ENCODE measurements at regions not wholly inside any gene's neighbourhood (a gene's known extent, or its start where the extent isn't known, plus 50 kb on each side); places are given as distances from the start of the nearest gene placed in this dataset.

DNA sequence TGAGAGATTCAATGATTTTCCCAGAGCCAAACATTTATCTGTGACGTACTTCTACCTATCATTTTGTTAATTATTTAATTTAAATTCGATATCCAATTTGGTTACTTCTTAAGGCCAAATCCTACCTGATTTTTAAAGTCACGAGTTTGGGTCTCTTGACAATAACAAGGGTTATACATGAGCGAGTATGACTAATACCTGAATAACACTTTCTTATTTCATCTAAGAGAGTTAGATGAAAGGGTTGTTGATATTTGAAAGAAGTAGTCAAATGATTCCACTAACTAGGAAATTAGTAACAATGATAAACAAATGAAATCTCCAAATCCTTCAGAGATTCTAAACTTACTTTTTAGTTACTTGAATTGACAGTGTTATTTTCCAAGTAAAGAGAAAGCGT is 1086.9 kb downstream of the XPNPEP1 start:
- ATAC-seq (no peak), DNase-seq (no peak)
- Mint-ChIP-seq H3K4me3 (no peak overlapping the region), H3K36me3 (ENCODE audit: low read depth) (no peaks in the 10 kb centered on the region), H3K27me3 (no peaks in the 10 kb centered on the region), H3K9me3 (peaks cover 4% of the 10 kb centered on the region), H3K4me1 (no peaks in the 10 kb centered on the region), H3K27ac (no peak overlapping the region)

DNA sequence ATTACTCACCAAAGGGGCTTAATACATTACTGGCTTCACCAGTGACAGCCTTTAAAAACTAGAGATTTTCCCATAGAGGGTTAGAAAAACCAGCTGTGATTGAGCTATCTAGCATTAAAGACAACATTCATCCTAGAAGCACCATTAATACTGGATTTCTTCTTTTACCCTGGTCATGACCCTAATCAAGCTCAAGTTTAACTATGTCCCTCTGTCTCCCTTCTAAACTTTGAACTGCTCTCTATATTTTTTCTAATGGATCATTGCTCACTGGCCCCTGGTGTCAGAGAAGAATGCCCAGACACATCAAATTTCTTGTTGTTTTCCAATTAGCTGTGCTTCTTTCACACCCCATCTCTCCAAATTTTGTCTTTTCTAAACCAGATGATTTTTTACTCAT is 1101.3 kb downstream of the XPNPEP1 start:
- Mint-ChIP-seq H3K27me3 (no peaks in the 10 kb centered on the region), H3K4me1 (no peaks in the 10 kb centered on the region), H3K36me3 (ENCODE audit: low read depth) (no peaks in the 10 kb centered on the region), H3K9me3 (no peaks in the 10 kb centered on the region), H3K27ac (no peak overlapping the region), H3K4me3 (no peak overlapping the region)
- no peak for ATAC-seq
- no peak for DNase-seq

DNA sequence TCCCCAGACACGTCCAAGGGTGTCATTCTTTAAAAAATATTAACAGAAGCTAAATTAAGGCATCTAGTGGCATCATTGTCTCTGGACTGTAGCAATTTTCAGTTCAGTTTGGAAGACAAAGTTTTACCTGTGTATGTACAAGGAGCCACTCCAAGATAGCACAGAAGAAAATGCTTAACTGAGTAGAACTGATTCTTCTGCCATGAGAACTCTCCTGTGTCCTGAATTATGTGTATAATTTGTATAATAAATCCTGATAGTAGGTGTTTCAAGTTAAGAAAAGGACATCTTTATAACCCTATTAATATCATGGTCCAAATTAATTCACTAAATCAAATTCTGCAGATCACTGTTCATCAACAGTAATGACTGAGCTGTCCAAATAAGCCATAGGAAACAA is 1104.0 kb downstream of the XPNPEP1 start:
- H3K4me1 Mint-ChIP-seq: no peaks in the 10 kb centered on the region
- DNase-seq (no peak), ATAC-seq (no peak)
- no peaks in the 10 kb centered on the region for H3K36me3 Mint-ChIP-seq (ENCODE audit: low read depth)
- H3K27ac Mint-ChIP-seq: no peak overlapping the region
- H3K4me3 Mint-ChIP-seq: no peak overlapping the region
- peaks cover 10% of the 10 kb centered on the region for H3K9me3 Mint-ChIP-seq
- H3K27me3 Mint-ChIP-seq: no peaks in the 10 kb centered on the region

DNA sequence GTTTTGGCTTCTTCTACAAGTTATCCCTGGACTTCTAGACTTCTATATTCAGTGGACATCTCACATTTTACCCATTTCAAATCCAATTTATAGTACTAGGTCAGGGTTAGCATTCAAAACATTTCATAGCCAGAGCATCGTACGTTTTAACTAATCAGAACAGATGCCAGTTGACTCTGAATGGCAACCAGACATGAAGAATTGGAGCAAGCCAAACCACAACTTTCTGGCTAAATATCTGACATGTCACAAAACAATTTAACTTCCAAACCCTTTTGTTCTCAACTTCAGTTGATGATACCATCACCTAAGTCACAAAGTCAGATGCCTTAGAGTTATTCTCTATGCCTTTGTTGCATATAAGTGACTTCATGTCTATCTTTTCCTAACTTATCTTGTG is 1105.7 kb downstream of the XPNPEP1 start:
- no peak for DNase-seq
- Mint-ChIP-seq H3K4me1 (no peaks in the 10 kb centered on the region), H3K27me3 (no peaks in the 10 kb centered on the region), H3K4me3 (no peak overlapping the region), H3K9me3 (peaks cover 10% of the 10 kb centered on the region), H3K27ac (no peak overlapping the region), H3K36me3 (ENCODE audit: low read depth) (no peaks in the 10 kb centered on the region)
- no peak for ATAC-seq

DNA sequence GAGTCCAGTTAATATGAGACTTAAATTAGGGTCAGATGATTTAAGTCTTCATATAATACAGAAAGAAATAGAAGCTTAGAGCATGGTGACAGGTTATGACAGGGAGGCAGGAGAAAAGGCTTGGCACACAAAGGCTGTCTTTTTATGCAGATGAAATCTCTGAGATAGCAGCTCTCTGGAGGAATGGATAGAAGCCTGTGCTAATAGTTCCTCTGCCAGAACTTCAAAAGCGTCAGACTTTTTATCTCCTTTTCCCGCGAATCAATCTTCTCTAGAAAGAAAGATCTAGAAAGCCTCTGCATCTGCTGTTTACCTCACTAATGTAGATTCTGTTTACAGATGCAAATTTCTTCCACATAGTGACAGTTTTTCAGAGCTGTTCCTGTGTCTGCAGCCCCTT is 1106.2 kb downstream of the XPNPEP1 start:
- no peaks in the 10 kb centered on the region for H3K27me3 Mint-ChIP-seq
- H3K27ac Mint-ChIP-seq: no peak overlapping the region
- H3K9me3 Mint-ChIP-seq: peaks cover 10% of the 10 kb centered on the region
- no peak overlapping the region for H3K4me3 Mint-ChIP-seq
- DNase-seq (no peak), ATAC-seq (no peak)
- H3K36me3 Mint-ChIP-seq (ENCODE audit: low read depth): no peaks in the 10 kb centered on the region
- no peaks in the 10 kb centered on the region for H3K4me1 Mint-ChIP-seq

DNA sequence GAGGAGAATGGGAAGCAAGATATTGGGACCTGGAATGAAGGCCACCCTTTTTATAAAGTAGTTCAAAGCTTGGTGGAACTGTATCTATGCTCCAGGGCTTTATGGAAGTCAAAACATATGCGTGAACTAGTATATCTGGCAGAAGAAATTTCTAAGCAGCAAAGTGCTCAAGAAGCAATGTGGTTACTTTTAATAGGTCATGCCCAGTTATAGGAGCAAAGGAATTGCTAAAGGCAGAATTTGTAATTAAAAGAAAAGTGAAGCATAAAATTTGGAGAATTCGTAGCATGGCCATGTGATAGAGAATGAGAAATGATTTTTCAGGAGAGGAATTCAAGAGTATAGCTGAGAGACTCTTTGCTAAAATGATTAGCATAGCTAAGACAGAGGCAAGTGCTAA is 1110.4 kb downstream of the XPNPEP1 start:
- no peaks in the 10 kb centered on the region for H3K4me1 Mint-ChIP-seq
- H3K27ac Mint-ChIP-seq: no peak overlapping the region
- no peaks in the 10 kb centered on the region for H3K36me3 Mint-ChIP-seq (ENCODE audit: low read depth)
- ATAC-seq (no peak), DNase-seq (no peak)
- peaks cover 10% of the 10 kb centered on the region for H3K9me3 Mint-ChIP-seq
- H3K4me3 Mint-ChIP-seq: no peak overlapping the region
- H3K27me3 Mint-ChIP-seq: no peaks in the 10 kb centered on the region

DNA sequence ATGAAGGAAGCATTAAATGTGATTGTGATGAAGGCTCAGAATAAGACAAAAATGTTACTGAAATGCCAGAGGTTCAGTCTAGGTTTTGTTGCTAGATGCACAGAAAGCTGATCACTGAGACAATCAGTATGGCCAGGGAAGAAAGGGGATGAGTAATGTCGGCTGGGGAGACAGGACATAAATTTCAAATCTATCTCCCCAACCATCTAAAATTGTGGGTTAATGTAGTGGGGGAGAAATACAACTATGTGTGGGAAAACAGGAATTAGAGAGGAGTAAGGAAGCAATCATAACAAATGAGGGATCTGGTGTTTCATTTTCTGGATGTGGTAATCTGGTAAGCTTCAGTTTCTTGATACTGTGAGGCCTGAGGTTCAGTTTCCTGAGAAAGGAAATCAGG is 1111.0 kb downstream of the XPNPEP1 start:
- no peak for ATAC-seq
- Mint-ChIP-seq H3K9me3 (peaks cover 15% of the 10 kb centered on the region), H3K27ac (no peak overlapping the region), H3K4me3 (no peak overlapping the region), H3K36me3 (ENCODE audit: low read depth) (no peaks in the 10 kb centered on the region), H3K4me1 (no peaks in the 10 kb centered on the region), H3K27me3 (no peaks in the 10 kb centered on the region)
- no peak for DNase-seq

DNA sequence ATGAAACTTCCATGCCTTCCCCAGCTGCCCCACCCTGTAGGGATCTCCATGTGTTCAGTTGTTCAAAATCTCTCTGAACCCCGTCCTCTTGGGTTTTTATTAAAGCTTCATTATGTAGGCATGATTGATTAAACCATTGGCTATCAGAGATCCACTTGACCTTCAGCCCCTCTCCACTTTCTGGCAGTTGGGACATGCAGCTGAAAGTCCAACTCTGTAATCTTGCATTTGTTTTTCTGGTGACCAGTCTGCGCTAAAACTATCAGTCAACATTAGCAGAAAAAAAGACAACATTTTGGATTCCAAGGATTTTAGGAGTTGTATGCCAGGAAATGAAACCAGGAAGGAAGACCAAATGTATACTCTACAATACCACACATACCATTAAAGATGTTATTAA is 1115.1 kb downstream of the XPNPEP1 start:
- no peaks in the 10 kb centered on the region for H3K27me3 Mint-ChIP-seq
- no peak overlapping the region for H3K4me3 Mint-ChIP-seq
- no peak for ATAC-seq
- no peaks in the 10 kb centered on the region for H3K36me3 Mint-ChIP-seq (ENCODE audit: low read depth)
- H3K4me1 Mint-ChIP-seq: no peaks in the 10 kb centered on the region
- peaks cover 4% of the 10 kb centered on the region for H3K9me3 Mint-ChIP-seq
- no peak for DNase-seq
- no peak overlapping the region for H3K27ac Mint-ChIP-seq

DNA sequence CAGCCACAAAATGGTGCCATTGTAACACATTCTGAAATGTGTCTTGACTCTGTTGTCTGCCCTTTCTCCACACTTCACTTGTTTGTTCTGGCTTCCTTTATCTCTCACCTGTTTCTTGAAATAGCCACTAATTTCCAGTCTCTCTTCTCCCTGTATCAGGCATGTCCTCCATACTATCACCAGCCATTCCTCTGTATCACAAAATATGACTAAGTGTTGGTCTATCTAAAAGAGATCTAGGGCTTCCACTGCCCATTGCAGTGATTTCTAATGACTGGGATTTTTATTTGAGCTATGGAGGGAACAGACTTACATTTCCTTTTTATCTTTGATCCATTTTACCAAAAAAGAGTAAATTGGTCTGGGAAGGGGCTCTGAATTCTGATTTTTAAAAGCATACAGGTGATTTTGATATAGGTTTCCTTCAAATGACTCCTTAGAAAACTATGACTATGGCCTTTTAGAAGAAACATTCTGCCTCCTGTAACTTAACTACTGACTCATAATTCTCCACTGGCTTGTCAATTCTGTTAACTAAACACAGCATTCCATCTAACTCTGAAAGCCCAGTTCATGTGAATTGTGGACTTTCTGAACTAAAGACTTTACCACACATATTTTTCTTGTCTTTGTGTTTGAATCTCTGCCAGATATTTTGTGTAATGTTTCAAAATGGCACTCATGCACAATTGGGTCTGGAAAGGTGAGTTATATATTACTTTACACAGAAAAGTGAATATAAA is 1121.4 kb downstream of the XPNPEP1 start:
- ATAC-seq: no peak

DNA sequence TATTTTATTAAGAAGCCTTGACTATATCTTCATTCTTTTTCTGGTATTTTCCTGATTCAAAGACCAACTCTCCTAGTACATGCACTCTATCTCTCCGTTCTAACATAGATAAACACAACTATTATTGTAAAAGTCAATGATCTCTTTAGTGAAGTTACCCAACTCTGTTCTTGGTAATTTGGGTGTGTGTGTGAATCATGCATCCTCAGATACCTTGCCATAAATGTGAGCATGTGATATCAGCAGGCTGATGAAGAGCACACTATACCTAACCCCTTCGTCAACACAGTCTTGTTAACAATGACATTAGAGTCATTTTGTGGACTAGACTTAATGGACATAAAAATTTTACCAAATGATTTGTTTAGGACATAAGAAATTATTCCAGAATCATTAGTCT is 1122.1 kb downstream of the XPNPEP1 start:
- H3K27me3 Mint-ChIP-seq: no peaks in the 10 kb centered on the region
- no peaks in the 10 kb centered on the region for H3K36me3 Mint-ChIP-seq (ENCODE audit: low read depth)
- H3K4me3 Mint-ChIP-seq: no peak overlapping the region
- H3K4me1 Mint-ChIP-seq: no peaks in the 10 kb centered on the region
- DNase-seq: no peak
- H3K27ac Mint-ChIP-seq: no peak overlapping the region
- ATAC-seq: no peak
- H3K9me3 Mint-ChIP-seq: peaks cover 12% of the 10 kb centered on the region

More for the DNA sequence above, 1121.4 kb downstream of the XPNPEP1 start:
- Mint-ChIP-seq H3K27ac (no peak overlapping the region), H3K9me3 (peaks cover 12% of the 10 kb centered on the region), H3K27me3 (no peaks in the 10 kb centered on the region), H3K4me3 (no peak overlapping the region), H3K36me3 (ENCODE audit: low read depth) (no peaks in the 10 kb centered on the region), H3K4me1 (no peaks in the 10 kb centered on the region)
- DNase-seq: no peak

DNA sequence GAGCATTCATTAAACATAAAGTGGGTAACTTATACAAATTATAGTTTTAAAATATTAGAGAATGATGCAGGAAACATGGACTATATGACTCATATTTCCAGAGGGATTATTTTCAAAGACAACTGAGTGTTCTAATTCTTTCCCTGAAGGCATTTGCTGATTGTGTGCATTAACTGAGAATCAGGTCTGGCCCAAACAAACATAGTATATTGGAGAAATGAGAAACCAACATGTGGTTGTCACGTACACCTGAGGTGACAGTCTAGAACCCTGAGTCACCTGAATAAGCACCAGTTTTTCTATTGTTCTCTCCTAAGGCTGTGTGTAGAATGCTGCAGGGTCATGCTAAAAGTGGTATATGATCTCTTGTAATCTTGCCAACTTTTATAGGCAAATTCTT is 1125.7 kb downstream of the XPNPEP1 start:
- Mint-ChIP-seq H3K36me3 (ENCODE audit: low read depth) (no peaks in the 10 kb centered on the region), H3K27me3 (no peaks in the 10 kb centered on the region), H3K4me1 (no peaks in the 10 kb centered on the region), H3K27ac (no peak overlapping the region), H3K4me3 (no peak overlapping the region), H3K9me3 (peaks cover 12% of the 10 kb centered on the region)
- no peak for DNase-seq
- no peak for ATAC-seq

DNA sequence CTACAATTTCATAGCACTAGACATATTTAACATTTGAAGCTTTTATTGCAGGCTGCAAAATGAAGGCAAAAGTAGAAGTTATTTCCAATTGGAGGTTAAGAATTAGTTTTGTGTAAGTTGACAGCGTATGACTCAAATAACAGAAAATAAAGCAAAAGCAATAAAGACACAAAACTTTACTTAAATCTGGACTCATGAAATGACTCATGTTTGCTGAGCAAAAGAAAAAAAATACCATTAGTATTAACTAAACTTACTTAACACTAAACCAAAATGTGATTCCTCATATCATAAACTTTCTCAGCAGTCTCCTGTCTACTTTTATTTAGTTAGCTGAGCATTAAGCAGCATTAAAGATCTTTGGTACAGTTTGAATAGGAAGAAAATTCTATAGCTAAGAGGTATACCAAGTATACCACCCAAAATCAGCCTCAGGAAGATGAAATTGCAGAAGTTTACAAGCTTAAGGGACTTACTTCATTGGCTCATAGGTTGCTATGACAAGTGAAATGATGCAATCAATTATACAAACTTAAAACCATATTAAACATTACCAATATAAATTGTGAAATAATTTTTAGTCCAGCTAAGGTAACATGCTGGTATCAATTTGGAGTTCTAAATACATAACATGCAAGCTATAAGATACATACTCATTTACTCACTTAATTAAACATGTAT is 1131.4 kb downstream of the XPNPEP1 start:
- H3K36me3 Mint-ChIP-seq (ENCODE audit: low read depth): no peaks in the 10 kb centered on the region
- H3K4me3 Mint-ChIP-seq: no peak overlapping the region
- ATAC-seq (no peak), DNase-seq (no peak)
- H3K9me3 Mint-ChIP-seq: peaks cover 7% of the 10 kb centered on the region
- H3K27ac Mint-ChIP-seq: no peak overlapping the region
- no peaks in the 10 kb centered on the region for H3K4me1 Mint-ChIP-seq
- no peaks in the 10 kb centered on the region for H3K27me3 Mint-ChIP-seq

DNA sequence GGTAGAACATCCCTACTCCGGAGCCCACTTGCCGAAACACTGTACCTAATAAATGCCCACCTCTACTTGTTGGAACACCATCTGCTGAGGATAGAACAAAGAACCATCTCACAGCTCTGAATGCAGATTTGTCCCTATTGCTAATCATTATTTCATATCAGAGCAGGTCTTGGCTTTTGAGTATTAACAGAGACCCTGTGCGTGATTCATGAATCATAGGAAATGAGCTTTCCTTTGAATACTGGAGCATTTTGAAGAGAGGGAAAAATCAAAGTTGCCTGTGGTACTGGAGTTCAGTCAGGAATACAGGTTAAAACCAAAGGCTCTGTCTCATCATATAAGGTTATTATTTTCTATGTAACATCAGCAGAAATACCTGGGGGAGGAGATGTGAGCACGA is 1132.3 kb downstream of the XPNPEP1 start:
- no peak overlapping the region for H3K27ac Mint-ChIP-seq

DNA sequence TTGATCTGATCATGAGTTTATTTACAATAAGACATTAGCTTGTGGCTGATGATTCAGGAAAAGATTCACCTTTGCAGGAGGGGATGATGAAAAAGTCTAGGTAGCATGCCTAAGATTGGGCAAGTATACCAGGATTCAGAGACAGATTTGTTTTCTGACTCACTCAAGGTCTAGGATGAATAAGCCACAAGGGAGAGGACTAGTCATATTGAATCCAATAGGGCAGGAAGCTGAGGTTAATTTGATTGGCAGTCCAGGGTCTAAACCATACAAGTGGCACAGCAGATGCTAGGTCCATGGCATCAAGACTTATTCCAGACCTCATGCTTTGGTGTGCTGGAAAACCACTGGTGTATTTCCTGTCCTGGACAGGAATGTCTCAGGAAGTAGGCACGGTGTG is 1133.4 kb downstream of the XPNPEP1 start:
- no peak overlapping the region for H3K27ac Mint-ChIP-seq
- no peaks in the 10 kb centered on the region for H3K27me3 Mint-ChIP-seq

More for the DNA sequence above, 1132.3 kb downstream of the XPNPEP1 start:
- H3K27me3 Mint-ChIP-seq: no peaks in the 10 kb centered on the region
- DNase-seq: no peak
- no peaks in the 10 kb centered on the region for H3K36me3 Mint-ChIP-seq (ENCODE audit: low read depth)
- peaks cover 9% of the 10 kb centered on the region for H3K9me3 Mint-ChIP-seq
- no peak overlapping the region for H3K4me3 Mint-ChIP-seq
- no peaks in the 10 kb centered on the region for H3K4me1 Mint-ChIP-seq
- ATAC-seq: no peak

DNA sequence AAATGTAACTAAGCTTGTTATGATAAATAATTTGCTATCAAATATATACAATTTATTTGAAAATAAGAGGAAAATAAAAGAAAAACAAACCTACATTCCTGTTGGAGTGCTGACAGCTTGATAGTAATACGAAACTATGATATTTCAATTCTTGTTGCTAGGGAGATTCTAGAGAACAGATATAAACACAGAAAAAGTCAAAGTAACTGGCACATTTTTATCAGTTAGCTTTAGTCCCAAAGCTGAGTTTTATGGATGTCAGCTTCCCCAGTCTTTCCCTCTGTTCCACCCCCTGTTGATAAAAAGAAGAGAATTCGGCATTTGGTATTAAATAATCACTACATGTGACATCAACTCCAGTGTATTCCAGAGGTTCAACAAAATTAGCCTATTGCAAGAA is 1134.0 kb downstream of the XPNPEP1 start:
- no peaks in the 10 kb centered on the region for H3K4me1 Mint-ChIP-seq
- no peaks in the 10 kb centered on the region for H3K27me3 Mint-ChIP-seq
- no peak for ATAC-seq
- no peak overlapping the region for H3K4me3 Mint-ChIP-seq
- DNase-seq: no peak
- peaks cover 17% of the 10 kb centered on the region for H3K9me3 Mint-ChIP-seq
- no peaks in the 10 kb centered on the region for H3K36me3 Mint-ChIP-seq (ENCODE audit: low read depth)
- H3K27ac Mint-ChIP-seq: no peak overlapping the region

More for the DNA sequence above, 1133.4 kb downstream of the XPNPEP1 start:
- no peaks in the 10 kb centered on the region for H3K36me3 Mint-ChIP-seq (ENCODE audit: low read depth)
- peaks cover 14% of the 10 kb centered on the region for H3K9me3 Mint-ChIP-seq
- no peak overlapping the region for H3K4me3 Mint-ChIP-seq
- DNase-seq (no peak), ATAC-seq (no peak)
- no peaks in the 10 kb centered on the region for H3K4me1 Mint-ChIP-seq

All from activated naive CD8-positive, alpha-beta T cell treated with anti-CD3 and anti-CD28 coated beads, Interleukin-2, amount 50 U/mL, for 24 hours (primary cell).